GM21360 (cell line): ENCODE measurements at regions not wholly inside any gene's neighbourhood (a gene's known extent, or its start where the extent isn't known, plus 50 kb on each side); places are given as distances from the start of the nearest gene placed in this dataset.
"Not testable (repeated sequence)": the region's sequence is repeated elsewhere in the genome, so short reads cannot be mapped to it uniquely, and the experiment has no call there.

Source experiments
- ATAC-seq: cut with Tn5 transposase; IDR thresholded peaks from one replicate; pipeline ENCODE4 v1.9.1; 2021; ENCODE audit warnings: mild to moderate bottlenecking, moderate library complexity; ENCODE audit not compliant: unreplicated experiment

DNA sequence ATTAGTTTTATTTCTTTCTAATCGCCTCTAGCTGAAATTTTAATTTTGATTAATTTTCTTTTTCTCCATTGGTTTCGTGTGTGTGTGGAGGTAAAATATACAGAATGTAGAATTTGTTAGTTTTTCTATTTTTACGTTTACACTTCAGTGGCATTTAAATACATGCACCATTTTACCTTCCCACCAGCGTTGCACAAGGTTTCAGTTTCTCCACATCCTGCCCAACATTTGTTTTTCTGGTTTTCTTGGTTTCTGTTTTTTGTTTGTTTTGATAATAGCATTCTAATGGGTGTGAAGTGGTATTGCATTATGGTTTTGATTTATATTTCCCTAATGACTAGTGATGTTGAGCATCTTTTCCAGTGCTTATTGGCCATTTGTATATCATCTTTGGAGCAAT is 871.4 kb upstream of the DEFB115 start:
- ATAC-seq, result not testable (repeated sequence)

DNA sequence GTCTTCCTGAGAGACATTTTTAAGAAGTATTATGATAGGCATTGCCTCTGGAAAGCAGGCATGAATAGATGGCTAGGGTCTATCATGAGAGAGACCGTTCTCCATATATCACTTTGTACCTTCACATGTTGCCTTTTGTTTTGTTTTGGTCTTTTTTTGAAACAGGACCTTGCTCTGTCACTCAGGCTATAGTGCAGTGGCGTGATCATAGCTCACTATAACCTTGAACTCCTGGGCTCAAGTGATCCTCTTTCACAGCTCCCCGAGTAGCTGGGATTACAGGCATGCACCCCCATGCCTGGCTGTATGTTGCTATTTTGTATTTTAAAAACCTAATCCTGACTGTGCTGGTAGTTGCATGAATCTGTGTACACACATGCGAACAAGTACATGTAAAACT is 869.6 kb upstream of the DEFB115 start:
- ATAC-seq, result not testable (repeated sequence)

DNA sequence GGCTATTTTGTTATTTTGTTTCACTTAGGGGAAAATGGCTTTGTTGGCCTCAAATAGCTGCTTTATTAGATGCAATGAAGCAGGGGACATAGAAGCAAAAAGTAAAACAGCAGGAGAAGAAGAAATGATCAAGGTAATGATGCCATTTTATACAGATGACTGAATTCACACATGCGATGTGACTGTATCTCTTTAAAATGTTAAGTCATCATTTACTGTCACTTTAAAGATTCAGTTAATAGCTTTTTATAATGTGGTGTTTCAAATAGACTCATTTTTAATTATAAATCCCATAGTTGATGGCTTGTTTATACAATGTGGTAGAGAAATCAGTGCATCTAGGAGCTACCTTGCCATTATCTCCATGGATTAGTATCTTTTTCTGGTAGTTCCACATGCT is 863.9 kb upstream of the DEFB115 start:
- ATAC-seq, result not testable (repeated sequence)

DNA sequence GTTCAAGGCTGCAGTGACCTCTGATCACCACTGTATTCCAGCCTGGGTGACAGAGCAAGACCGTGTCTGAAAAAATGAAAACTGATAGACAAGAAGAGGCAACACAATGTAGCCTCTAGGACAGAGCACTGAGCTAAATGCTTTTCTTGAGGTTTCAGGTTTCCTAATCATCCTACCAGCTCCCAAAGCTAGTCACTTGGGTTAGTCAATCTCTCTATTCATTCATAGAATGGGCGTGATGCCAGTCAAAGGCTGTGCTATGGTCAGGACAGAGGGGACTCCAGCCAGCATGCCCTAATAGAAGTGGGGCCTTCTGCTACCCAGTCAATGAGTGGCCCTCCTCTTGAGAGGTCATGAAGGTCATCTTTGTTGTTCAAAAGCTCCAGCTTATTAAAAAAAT is 860.4 kb upstream of the DEFB115 start:
- ATAC-seq, result not testable (repeated sequence)

DNA sequence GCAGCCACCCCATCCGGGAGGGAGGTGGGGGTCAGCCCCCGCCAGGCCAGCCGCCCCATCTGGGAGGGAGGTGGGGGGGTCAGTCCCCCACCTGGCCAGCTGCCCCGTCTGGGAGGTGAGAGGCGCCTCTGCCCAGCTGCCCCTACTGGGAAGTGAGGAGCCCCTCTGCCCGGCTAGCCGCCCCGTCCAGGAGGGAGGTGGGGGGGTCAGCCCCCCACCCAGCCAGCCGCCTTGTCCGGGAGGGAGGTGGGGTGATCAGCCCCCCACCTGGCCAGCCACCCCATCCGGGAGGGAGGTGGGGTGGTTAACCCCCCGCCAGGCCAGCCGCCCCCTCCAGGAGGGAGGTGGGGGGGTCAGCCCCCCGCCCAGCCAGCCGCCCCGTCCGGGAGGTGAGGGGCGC is 852.4 kb upstream of the DEFB115 start:
- not testable (repeated sequence) for ATAC-seq

DNA sequence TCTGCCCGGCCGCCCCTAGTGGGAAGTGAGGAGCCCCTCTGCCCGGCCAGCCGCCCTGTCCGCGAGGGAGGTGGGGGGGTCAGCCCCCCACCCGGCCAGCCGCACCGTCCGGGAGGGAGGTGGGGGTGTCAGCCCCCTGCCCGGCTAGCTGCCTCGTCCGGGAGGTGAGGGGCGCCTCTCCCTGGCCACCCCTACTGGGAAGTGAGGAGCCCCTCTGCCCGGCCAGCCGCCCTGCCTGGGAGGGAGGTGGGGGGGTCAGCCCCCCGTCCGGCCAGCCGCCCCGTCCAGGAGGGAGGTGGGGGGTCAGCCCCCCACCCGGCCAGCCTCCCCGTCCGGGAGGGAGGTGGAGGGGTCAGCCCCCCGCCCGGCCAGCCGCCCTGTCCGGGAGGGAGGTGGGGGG is 851.9 kb upstream of the DEFB115 start:
- ATAC-seq, result not testable (repeated sequence)

DNA sequence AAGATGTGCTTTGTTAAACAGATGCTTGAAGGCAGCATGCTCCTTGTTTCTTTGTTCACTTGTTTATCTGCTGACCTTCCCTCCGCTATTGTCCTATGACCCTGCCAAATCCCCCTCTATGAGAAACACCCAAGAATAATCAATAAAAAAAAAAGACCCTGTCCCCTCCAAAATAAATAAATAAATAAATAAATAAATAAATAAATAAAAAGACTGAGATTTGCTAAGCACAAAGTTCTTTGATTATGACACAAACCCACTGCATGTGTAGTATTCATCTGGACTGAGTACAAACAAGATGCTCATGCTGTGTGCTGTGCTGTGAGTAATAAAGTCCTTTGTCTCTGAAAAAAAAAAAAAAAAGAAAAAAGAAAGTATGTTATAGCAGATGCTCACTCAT is 851.1 kb upstream of the DEFB115 start:
- ATAC-seq, result not testable (repeated sequence)

DNA sequence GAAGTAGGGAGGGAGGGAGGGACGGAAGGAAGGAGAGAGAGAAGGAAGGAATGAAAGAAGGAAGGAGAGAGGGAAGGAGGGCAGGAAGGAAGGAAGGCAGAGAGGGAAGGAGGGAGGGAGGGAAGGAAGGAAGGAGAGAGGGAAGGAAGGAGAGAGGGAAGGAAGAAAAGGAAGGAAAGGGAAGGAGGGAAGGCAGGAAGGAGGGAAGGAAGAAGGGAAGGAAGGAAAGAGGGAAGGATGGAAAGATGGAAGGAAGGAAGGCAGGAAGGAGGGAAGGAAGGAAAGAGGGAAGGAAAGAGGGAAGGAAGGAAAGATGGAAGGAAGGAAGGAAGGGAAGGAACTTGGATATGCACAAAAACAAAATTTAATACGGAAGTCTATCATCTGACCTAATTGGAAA is 844.5 kb upstream of the DEFB115 start:
- no peak for ATAC-seq

DNA sequence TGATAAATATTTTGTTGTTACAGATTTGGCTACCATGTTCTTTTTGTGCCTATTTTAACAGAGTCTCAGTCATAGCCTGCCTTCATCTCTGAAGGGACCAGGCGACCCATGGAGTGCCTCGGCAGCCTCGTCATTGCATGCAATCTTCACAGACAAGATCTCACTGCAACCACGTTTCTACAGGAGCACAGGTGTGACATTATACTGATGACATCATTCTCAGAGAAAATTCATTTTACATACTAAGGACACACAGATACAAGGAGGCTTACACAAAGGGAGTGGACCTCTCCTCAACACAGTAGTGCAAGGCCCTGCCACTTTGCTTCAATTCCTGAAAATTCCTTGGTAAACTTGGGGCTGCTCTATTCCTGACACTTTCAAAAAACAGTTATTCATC is 840.1 kb upstream of the DEFB115 start:
- ATAC-seq, result not testable (repeated sequence)

DNA sequence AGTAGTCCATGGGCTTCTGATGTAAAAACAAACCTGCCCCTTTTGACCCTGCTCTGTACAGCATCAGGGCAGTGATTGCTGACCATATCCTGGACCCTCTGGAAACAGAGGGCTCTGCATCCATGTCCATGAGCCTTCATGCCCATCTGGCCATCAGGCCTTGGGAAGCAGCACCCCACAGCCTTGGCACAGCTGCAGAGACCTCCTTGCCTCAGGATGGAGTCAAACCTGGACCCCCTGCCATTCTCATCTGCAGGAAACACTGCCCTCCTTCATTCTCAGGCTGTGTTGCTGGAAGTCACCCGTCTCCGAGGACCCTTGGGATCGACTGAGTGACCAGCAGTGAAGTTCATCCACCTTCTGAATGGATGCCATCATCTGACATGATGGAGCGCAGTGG is 839.1 kb upstream of the DEFB115 start:
- ATAC-seq, result not testable (repeated sequence)

DNA sequence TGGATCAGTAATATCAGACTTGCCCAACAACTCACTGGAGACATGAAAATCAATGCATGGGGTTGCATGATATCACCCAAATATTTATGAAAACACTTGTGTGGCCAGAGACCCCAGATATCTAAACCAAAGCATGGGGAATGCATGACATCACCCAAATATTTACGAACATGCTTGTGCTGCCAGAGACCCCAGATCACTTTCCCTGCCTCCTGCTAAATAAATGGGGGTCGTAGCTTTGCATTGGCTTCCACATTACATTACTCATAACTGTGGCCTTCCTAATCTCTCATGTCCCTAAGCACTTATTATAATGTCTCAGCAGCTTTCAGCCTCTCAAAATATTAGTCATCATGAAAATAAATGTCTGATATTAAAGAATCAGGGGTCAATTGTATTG is 838.0 kb upstream of the DEFB115 start:
- ATAC-seq, result no peak

DNA sequence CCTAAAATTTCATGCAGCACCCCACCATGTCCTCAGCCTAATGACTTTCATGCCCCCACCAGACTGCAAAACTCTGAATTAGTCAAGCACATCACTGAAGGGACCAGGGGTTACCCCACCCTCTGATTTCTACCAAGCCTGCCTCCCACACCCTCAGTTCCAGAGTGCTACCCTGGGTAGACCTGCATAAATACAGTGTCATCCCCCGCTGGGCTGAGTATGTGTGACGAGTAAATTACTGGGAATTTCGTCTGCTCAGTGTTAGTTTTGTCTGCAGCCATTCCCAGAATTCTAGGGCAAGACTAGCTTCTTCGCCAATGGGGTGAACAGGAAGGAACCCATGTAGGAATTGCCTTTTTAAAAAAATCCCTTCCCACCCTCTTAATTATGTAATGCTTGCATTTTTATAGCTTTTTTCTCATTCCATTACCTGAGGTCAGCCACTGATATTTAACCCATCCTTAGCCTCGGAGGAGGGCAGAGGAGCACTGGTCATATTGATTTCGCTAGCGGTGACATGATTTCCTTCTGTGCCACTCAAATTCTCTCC is 837.5 kb upstream of the DEFB115 start:
- not testable (repeated sequence) for ATAC-seq
